Activated CD4-positive, alpha-beta T cell treated with anti-CD3 and anti-CD28 coated beads, Interleukin-2, amount 50 U/mL, for 24 hours (primary cell): ENCODE measurements at regions not wholly inside any gene's neighbourhood (a gene's known extent, or its start where the extent isn't known, plus 50 kb on each side); places are given as distances from the start of the nearest gene placed in this dataset.

Source experiments
- DNase-seq, 2 donors: peaks; one replicate each; pipeline ENCODE4 v3.0.0-alpha.2; 2020; ENCODE audit warnings: low read depth in 1 of 2, low spot score in 1 of 2

GRCh38 chr16:17666293-17666692, 195.5 kb upstream of the XYLT1 start:
- DNase-seq: no peak

- no peak for DNase-seq
Measured at GRCh38 chr16:17658881-17659280, 188.1 kb upstream of the XYLT1 start.

- no peak for DNase-seq
Measured at GRCh38 chr16:17657045-17657444, 186.3 kb upstream of the XYLT1 start.

- DNase-seq: no peak
Measured at GRCh38 chr16:17654571-17654970, 183.8 kb upstream of the XYLT1 start.

- no peak for DNase-seq
Measured at GRCh38 chr16:17654142-17654541, 183.4 kb upstream of the XYLT1 start.

GRCh38 chr16:17647879-17648872, 177.4 kb upstream of the XYLT1 start:
- no peak for DNase-seq

GRCh38 chr16:17643935-17644334, 173.2 kb upstream of the XYLT1 start:
- DNase-seq: no peak

GRCh38 chr16:17641990-17642389, 171.2 kb upstream of the XYLT1 start:
- DNase-seq: no peak

GRCh38 chr16:17638134-17638533, 167.4 kb upstream of the XYLT1 start:
- DNase-seq: no peak

GRCh38 chr16:17635183-17635582, 164.4 kb upstream of the XYLT1 start:
- DNase-seq: no peak

- no peak for DNase-seq
Measured at GRCh38 chr16:17633181-17633951, 162.6 kb upstream of the XYLT1 start.

- no peak for DNase-seq
Measured at GRCh38 chr16:17632667-17633066, 161.9 kb upstream of the XYLT1 start.

GRCh38 chr16:17629936-17630335, 159.2 kb upstream of the XYLT1 start:
- no peak for DNase-seq

GRCh38 chr16:17628983-17629382, 158.2 kb upstream of the XYLT1 start:
- no peak for DNase-seq

GRCh38 chr16:17622366-17622765, 151.6 kb upstream of the XYLT1 start:
- DNase-seq: no peak

- no peak for DNase-seq
Measured at GRCh38 chr16:17619261-17619660, 148.5 kb upstream of the XYLT1 start.

GRCh38 chr16:17617021-17617552, 146.3 kb upstream of the XYLT1 start:
- no peak for DNase-seq

GRCh38 chr16:17612336-17612735, 141.6 kb upstream of the XYLT1 start:
- DNase-seq: no peak

- no peak for DNase-seq
Measured at GRCh38 chr16:17607609-17608008, 136.8 kb upstream of the XYLT1 start.

GRCh38 chr16:17607075-17607509, 136.3 kb upstream of the XYLT1 start:
- no peak for DNase-seq

GRCh38 chr16:17606460-17606859, 135.7 kb upstream of the XYLT1 start:
- no peak for DNase-seq

GRCh38 chr16:17605784-17606183, 135.0 kb upstream of the XYLT1 start:
- DNase-seq: no peak
